ENCODE measurements at regions not wholly inside any gene's neighbourhood (a gene's known extent, or its start where the extent isn't known, plus 50 kb on each side); places are given as distances from the start of the nearest gene placed in this dataset.

DNA sequence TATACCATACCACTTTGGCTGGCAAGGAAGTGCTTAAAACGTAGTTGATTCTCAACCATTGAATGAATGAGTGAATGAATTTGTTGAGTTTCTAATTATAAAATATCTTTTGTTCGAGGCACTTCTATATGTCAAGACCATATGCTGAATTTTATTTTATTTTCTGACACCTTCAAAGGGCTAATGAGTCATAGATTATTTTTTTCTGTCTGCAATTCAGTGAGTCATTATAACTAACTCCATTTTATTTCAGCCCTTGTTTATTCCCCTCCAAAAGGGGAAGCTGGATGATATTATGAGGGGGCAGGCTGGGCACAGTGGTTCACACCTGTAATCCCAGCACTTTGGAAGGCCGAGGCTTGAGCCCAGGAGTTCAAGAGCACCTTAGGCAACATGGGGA lies 142.4 kb downstream of the P2RY1 start:
- Histone ChIP-seq H3K4me2 (no peak overlapping the region), H3K4me3 (no peak overlapping the region), H3K4me1 (peaks cover 12% of the 10 kb centered on the region), H3K9me3 (0 out of 3 replicates have a peak, but pooled peaks cover 2% of the 10 kb centered on the region), H3K27ac (no peak overlapping the region)
- ATAC-seq (no peak), DNase-seq (ENCODE audit: low read depth in 1 of 2, low spot score in 1 of 2) (no peak), FAIRE-seq (no peak)
- WGBS (ENCODE audit: missing lambda C conversion rate) = 44% methylated on average over 3 of the region's 3 CpGs
- CTCF ChIA-PET = interaction anchor here (1.9 kb wide), 1 partner anchor 10 kb away, joined by 4 read pairs; no protein-coding TSS in a partner anchor
- POLR2A ChIA-PET = no interaction called here
- TF ChIP-seq BHLHE40 (IDR thresholded peaks at IDR 0.05; ENCODE audit: low read depth, low read length) = no peak
- no peak for TF ChIP-seq FOSL2 (IDR thresholded peaks at IDR 0.05)
- peak; percentile 69 for TF ChIP-seq FOSL2 (CRISPR knock-in tag; IDR thresholded peaks at IDR 0.05)

DNA sequence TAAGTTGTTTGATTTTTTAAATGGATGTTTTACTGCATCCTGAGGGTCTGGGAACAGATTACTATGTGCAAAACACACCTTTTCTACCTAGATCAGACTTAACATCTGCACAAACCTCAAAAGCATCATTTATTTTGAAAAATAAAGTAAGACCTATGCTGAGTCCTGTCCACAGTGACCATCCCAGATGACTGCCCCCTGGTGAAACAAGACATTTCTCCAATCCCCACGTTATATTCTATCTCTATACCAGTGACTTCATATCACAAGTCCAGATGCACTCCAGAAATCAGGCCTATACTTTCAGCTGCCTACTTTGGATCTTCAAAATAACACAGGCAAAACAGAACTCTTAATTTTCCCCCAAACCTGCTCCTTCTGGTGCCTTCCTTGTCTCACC lies 143.2 kb downstream of the P2RY1 start:
- ATAC-seq (peak in 1 of 2 experiments; percentile 57; a peak in 1 of 6 replicates), DNase-seq (ENCODE audit: low read depth in 1 of 2, low spot score in 1 of 2) (no peak), FAIRE-seq (no peak)
- ChIA-PET CTCF (interaction anchor here (1.9 kb wide), 1 partner anchor 11 kb away, joined by 4 read pairs; no protein-coding TSS in a partner anchor), POLR2A (no interaction called here)
- 64% methylated on average over 1 of the region's 1 CpG for WGBS (ENCODE audit: missing lambda C conversion rate)
- no peak overlapping the region for H3K4me3 ChIP-seq
- TF ChIP-seq CEBPB (IDR thresholded peaks at IDR 0.05) = no peak
- no peak for TF ChIP-seq CHD2 (IDR thresholded peaks at IDR 0.05; ENCODE audit: low read length, partially characterized antibody)
- H3K4me2 ChIP-seq = no peak overlapping the region
- H3K27ac ChIP-seq = no peak overlapping the region
- peaks cover 11% of the 10 kb centered on the region; the same call in 2 of the 3 replicates for H3K4me1 ChIP-seq
- H3K9me3 ChIP-seq = 0 out of 3 replicates have a peak, but pooled peaks cover 2% of the 10 kb centered on the region

DNA sequence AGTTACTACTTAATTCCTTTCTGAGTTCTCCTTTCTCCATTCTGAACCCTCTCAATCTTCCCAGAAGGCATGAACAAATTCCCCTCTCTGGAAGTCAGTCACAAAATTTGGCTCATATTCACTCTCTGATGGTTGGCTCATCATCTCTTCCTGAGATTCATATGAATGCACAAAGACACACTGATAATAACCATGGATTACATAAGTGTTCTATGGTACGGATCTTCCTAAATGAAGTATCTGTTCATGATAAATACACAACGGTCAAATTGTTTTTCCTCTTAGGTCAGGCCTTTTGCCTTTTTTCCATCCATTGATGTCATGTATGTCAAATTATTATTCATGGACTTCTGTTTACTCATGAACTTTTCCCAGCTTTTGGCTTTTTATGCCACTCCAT lies 162.6 kb downstream of the P2RY1 start:
- CTCF ChIA-PET = no interaction called here
- Histone ChIP-seq H3K27ac (no peak overlapping the region), H3K9me3 (no peaks in the 10 kb centered on the region), H3K4me3 (no peak overlapping the region), H3K4me1 (no peaks in the 10 kb centered on the region), H3K4me2 (no peak overlapping the region)
- no peak for DNase-seq (ENCODE audit: low read depth in 1 of 2, low spot score in 1 of 2)
- no peak for FAIRE-seq
- TF ChIP-seq, protein P1, sequence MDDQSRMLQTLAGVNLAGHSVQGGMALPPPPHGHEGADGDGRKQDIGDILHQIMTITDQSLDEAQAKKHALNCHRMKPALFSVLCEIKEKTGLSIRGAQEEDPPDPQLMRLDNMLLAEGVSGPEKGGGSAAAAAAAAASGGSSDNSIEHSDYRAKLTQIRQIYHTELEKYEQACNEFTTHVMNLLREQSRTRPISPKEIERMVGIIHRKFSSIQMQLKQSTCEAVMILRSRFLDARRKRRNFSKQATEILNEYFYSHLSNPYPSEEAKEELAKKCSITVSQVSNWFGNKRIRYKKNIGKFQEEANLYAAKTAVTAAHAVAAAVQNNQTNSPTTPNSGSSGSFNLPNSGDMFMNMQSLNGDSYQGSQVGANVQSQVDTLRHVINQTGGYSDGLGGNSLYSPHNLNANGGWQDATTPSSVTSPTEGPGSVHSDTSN (IDR thresholded peaks at IDR 0.05) = no peak
- TF ChIP-seq CHD4 (IDR thresholded peaks at IDR 0.05; ENCODE audit: borderline replicate concordance) (no peak), GATA3 (IDR thresholded peaks at IDR 0.05; ENCODE audit: borderline replicate concordance) (no peak), HDAC2 (IDR thresholded peaks at IDR 0.05) (no peak), PHF8 (IDR thresholded peaks at IDR 0.05; ENCODE audit: borderline replicate concordance, low read depth) (no peak), FOXS1 (CRISPR knock-in tag; IDR thresholded peaks at IDR 0.05) (no peak), NFE2L2 (conservative IDR thresholded peaks at IDR 0.05; ENCODE audit: low read length) (no peak), NPAS2 (CRISPR knock-in tag; IDR thresholded peaks at IDR 0.05; ENCODE audit: borderline replicate concordance) (no peak), RARB (CRISPR knock-in tag; IDR thresholded peaks at IDR 0.05) (no peak), BHLHE40 (IDR thresholded peaks at IDR 0.05; ENCODE audit: low read depth, low read length) (no peak), MAZ (IDR thresholded peaks at IDR 0.05; ENCODE audit: borderline replicate concordance, low read depth, low read length) (no peak), RFX5 (IDR thresholded peaks at IDR 0.05) (no peak), EHF (CRISPR knock-in tag; IDR thresholded peaks at IDR 0.05) (no peak)
- TF ChIP-seq, protein P2, sequence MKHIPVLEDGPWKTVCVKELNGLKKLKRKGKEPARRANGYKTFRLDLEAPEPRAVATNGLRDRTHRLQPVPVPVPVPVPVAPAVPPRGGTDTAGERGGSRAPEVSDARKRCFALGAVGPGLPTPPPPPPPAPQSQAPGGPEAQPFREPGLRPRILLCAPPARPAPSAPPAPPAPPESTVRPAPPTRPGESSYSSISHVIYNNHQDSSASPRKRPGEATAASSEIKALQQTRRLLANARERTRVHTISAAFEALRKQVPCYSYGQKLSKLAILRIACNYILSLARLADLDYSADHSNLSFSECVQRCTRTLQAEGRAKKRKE (CRISPR knock-in tag; IDR thresholded peaks at IDR 0.05; ENCODE audit: low read depth) = no peak
- TF ChIP-seq, protein P3, sequence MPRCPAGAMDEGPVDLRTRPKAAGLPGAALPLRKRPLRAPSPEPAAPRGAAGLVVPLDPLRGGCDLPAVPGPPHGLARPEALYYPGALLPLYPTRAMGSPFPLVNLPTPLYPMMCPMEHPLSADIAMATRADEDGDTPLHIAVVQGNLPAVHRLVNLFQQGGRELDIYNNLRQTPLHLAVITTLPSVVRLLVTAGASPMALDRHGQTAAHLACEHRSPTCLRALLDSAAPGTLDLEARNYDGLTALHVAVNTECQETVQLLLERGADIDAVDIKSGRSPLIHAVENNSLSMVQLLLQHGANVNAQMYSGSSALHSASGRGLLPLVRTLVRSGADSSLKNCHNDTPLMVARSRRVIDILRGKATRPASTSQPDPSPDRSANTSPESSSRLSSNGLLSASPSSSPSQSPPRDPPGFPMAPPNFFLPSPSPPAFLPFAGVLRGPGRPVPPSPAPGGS (IDR thresholded peaks at IDR 0.05) = no peak
- TF ChIP-seq, protein P4, sequence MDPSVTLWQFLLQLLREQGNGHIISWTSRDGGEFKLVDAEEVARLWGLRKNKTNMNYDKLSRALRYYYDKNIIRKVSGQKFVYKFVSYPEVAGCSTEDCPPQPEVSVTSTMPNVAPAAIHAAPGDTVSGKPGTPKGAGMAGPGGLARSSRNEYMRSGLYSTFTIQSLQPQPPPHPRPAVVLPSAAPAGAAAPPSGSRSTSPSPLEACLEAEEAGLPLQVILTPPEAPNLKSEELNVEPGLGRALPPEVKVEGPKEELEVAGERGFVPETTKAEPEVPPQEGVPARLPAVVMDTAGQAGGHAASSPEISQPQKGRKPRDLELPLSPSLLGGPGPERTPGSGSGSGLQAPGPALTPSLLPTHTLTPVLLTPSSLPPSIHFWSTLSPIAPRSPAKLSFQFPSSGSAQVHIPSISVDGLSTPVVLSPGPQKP (IDR thresholded peaks at IDR 0.05; ENCODE audit: low read depth, low read length) = no peak
- TF ChIP-seq, protein P5, sequence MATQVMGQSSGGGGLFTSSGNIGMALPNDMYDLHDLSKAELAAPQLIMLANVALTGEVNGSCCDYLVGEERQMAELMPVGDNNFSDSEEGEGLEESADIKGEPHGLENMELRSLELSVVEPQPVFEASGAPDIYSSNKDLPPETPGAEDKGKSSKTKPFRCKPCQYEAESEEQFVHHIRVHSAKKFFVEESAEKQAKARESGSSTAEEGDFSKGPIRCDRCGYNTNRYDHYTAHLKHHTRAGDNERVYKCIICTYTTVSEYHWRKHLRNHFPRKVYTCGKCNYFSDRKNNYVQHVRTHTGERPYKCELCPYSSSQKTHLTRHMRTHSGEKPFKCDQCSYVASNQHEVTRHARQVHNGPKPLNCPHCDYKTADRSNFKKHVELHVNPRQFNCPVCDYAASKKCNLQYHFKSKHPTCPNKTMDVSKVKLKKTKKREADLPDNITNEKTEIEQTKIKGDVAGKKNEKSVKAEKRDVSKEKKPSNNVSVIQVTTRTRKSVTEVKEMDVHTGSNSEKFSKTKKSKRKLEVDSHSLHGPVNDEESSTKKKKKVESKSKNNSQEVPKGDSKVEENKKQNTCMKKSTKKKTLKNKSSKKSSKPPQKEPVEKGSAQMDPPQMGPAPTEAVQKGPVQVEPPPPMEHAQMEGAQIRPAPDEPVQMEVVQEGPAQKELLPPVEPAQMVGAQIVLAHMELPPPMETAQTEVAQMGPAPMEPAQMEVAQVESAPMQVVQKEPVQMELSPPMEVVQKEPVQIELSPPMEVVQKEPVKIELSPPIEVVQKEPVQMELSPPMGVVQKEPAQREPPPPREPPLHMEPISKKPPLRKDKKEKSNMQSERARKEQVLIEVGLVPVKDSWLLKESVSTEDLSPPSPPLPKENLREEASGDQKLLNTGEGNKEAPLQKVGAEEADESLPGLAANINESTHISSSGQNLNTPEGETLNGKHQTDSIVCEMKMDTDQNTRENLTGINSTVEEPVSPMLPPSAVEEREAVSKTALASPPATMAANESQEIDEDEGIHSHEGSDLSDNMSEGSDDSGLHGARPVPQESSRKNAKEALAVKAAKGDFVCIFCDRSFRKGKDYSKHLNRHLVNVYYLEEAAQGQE (IDR thresholded peaks at IDR 0.05) = no peak
- TF ChIP-seq, protein P6, sequence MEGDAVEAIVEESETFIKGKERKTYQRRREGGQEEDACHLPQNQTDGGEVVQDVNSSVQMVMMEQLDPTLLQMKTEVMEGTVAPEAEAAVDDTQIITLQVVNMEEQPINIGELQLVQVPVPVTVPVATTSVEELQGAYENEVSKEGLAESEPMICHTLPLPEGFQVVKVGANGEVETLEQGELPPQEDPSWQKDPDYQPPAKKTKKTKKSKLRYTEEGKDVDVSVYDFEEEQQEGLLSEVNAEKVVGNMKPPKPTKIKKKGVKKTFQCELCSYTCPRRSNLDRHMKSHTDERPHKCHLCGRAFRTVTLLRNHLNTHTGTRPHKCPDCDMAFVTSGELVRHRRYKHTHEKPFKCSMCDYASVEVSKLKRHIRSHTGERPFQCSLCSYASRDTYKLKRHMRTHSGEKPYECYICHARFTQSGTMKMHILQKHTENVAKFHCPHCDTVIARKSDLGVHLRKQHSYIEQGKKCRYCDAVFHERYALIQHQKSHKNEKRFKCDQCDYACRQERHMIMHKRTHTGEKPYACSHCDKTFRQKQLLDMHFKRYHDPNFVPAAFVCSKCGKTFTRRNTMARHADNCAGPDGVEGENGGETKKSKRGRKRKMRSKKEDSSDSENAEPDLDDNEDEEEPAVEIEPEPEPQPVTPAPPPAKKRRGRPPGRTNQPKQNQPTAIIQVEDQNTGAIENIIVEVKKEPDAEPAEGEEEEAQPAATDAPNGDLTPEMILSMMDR (IDR thresholded peaks at IDR 0.05) = no peak
- POLR2A ChIA-PET = no interaction called here
- 74% methylated on average over 2 of the region's 2 CpGs for WGBS (ENCODE audit: missing lambda C conversion rate)
- no peak for ATAC-seq
